Stromal cell of bone marrow (primary cell): ENCODE measurements at regions not wholly inside any gene's neighbourhood (a gene's known extent, or its start where the extent isn't known, plus 50 kb on each side); places are given as distances from the start of the nearest gene placed in this dataset.
"Not testable (repeated sequence)": the region's sequence is repeated elsewhere in the genome, so short reads cannot be mapped to it uniquely, and the experiment has no call there.

ENCODE experiments used
- DNase-seq: peaks from one replicate; pipeline ENCODE4 v3.0.0-alpha.2; 2012; ENCODE audit warnings: low read depth

- DNase-seq = no peak
Measured at GRCh38 chr13:24931450-24932251, 164.3 kb upstream of the PABPC3 start.

- not testable (repeated sequence) for DNase-seq
Measured at GRCh38 chr13:24933106-24934023, 162.6 kb upstream of the PABPC3 start.

- DNase-seq = not testable (repeated sequence)
Measured at GRCh38 chr13:24934024-24934385, 161.9 kb upstream of the PABPC3 start.

- DNase-seq = no peak
Measured at GRCh38 chr13:24938966-24939365, 157.0 kb upstream of the PABPC3 start.

- not testable (repeated sequence) for DNase-seq
Measured at GRCh38 chr13:24941023-24941713, 154.8 kb upstream of the PABPC3 start.

GRCh38 chr13:24943136-24943535 is 152.8 kb upstream of the PABPC3 start:
- no peak for DNase-seq

- not testable (repeated sequence) for DNase-seq
Measured at GRCh38 chr13:24944073-24944472, 151.9 kb upstream of the PABPC3 start.

- not testable (repeated sequence) for DNase-seq
Measured at GRCh38 chr13:24948977-24949376, 147.0 kb upstream of the PABPC3 start.

- not testable (repeated sequence) for DNase-seq
Measured at GRCh38 chr13:24950611-24951010, 145.3 kb upstream of the PABPC3 start.

GRCh38 chr13:24967970-24968369 is 128.0 kb upstream of the PABPC3 start:
- DNase-seq = not testable (repeated sequence)

GRCh38 chr13:24968416-24968815 is 127.5 kb upstream of the PABPC3 start:
- DNase-seq = not testable (repeated sequence)

- not testable (repeated sequence) for DNase-seq
Measured at GRCh38 chr13:24973102-24973501, 122.8 kb upstream of the PABPC3 start.

- DNase-seq = not testable (repeated sequence)
Measured at GRCh38 chr13:24981181-24981803, 114.6 kb upstream of the PABPC3 start.

GRCh38 chr13:24982333-24982999 is 113.5 kb upstream of the PABPC3 start:
- no peak for DNase-seq

GRCh38 chr13:24983094-24983493 is 112.8 kb upstream of the PABPC3 start:
- DNase-seq = no peak

- DNase-seq = no peak
Measured at GRCh38 chr13:24984134-24984533, 111.8 kb upstream of the PABPC3 start.

GRCh38 chr13:24985107-24985506 is 110.8 kb upstream of the PABPC3 start:
- DNase-seq = no peak

GRCh38 chr13:24985896-24986295 is 110.0 kb upstream of the PABPC3 start:
- no peak for DNase-seq

GRCh38 chr13:24986826-24987225 is 109.1 kb upstream of the PABPC3 start:
- DNase-seq = no peak

GRCh38 chr13:24989959-24990358 is 106.0 kb upstream of the PABPC3 start:
- DNase-seq = not testable (repeated sequence)

- not testable (repeated sequence) for DNase-seq
Measured at GRCh38 chr13:24992946-24993345, 103.0 kb upstream of the PABPC3 start.
